Osteoblast (primary cell): ENCODE measurements at regions not wholly inside any gene's neighbourhood (a gene's known extent, or its start where the extent isn't known, plus 50 kb on each side); places are given as distances from the start of the nearest gene placed in this dataset.

Source experiments
- DNase-seq: peaks from one replicate; pipeline ENCODE4 v3.0.0; 2011; ENCODE audit warnings: low spot score, mixed read lengths; ENCODE audit not compliant: insufficient read length; ENCODE audit errors: missing footprints
- H2AFZ ChIP-seq: 2 replicates; pipeline ENCODE4 v1.6.0; 2011; ENCODE audit warnings: mild to moderate bottlenecking, low read length
- H3K27ac ChIP-seq: 2 replicates; pipeline ENCODE4 v1.5.1; 2011; ENCODE audit warnings: mild to moderate bottlenecking, low read depth, low read length, moderate library complexity
- H3K27me3 ChIP-seq: 2 replicates; pipeline ENCODE4 v1.6.0; 2012; ENCODE audit warnings: mild to moderate bottlenecking, control low read depth, inconsistent platforms, low read length, moderate library complexity; ENCODE audit not compliant: insufficient read depth
- H3K36me3 ChIP-seq: 2 replicates; pipeline ENCODE4 v1.5.1; 2011; ENCODE audit warnings: mild to moderate bottlenecking, low read length, control low read depth, moderate library complexity; ENCODE audit not compliant: insufficient read depth
- H3K4me1 ChIP-seq: 2 replicates; pipeline ENCODE4 v1.5.1; 2011; ENCODE audit warnings: mild to moderate bottlenecking, low read length, control low read depth, moderate library complexity; ENCODE audit not compliant: insufficient read depth
- H3K4me2 ChIP-seq: 2 replicates; pipeline ENCODE4 v1.6.0; 2011; ENCODE audit warnings: mild to moderate bottlenecking, low read length; ENCODE audit not compliant: insufficient read depth
- H3K4me3 ChIP-seq: fragments of 200-600 bp; sonication (generic); 3 replicates; pipeline ENCODE4 v1.5.1; 2012; ENCODE audit warnings: mild to moderate bottlenecking, low read length, inconsistent platforms; ENCODE audit not compliant: insufficient read depth
- H3K79me2 ChIP-seq: 2 replicates; pipeline ENCODE4 v1.6.0; 2012; ENCODE audit warnings: mild to moderate bottlenecking, low read length, control low read depth, inconsistent platforms; ENCODE audit not compliant: insufficient read depth
- H3K9me3 ChIP-seq: 2 replicates; pipeline ENCODE4 v1.5.1; 2011; ENCODE audit warnings: low read depth, low read length, control low read depth
- H4K20me1 ChIP-seq: 2 replicates; pipeline ENCODE4 v1.6.0; 2012; ENCODE audit warnings: mild to moderate bottlenecking, low read length, control low read depth; ENCODE audit not compliant: insufficient read depth
- CTCF ChIP-seq: IDR thresholded peaks from 2 replicates; pipeline ENCODE4 v1.5.1; 2011; ENCODE audit warnings: mild to moderate bottlenecking, low read depth, low read length, moderate library complexity; ENCODE audit errors: extremely low read depth

- peak; percentile 30 for DNase-seq
- H3K9me3 ChIP-seq: no peaks in the 10 kb centered on the region
- TF ChIP-seq CTCF: peak; percentile 55
- H4K20me1 ChIP-seq: no peaks in the 10 kb centered on the region
- no peak overlapping the region for H3K27ac ChIP-seq
- H3K4me2 ChIP-seq: no peak overlapping the region
- no peaks in the 10 kb centered on the region for H3K4me1 ChIP-seq
- no peak overlapping the region for H2AFZ ChIP-seq
- H3K79me2 ChIP-seq: no peaks in the 10 kb centered on the region
- H3K27me3 ChIP-seq: no peaks in the 10 kb centered on the region
- H3K4me3 ChIP-seq: no peak overlapping the region
- no peaks in the 10 kb centered on the region for H3K36me3 ChIP-seq
Measured at GRCh38 chr10:59465088-59465487, 102.7 kb upstream of the FAM13C start.

GRCh38 chr10:59464483-59464882 lies 102.1 kb upstream of the FAM13C start:
- H3K27ac ChIP-seq: no peak overlapping the region
- H2AFZ ChIP-seq: no peak overlapping the region
- TF ChIP-seq CTCF: no peak
- H3K27me3 ChIP-seq: no peaks in the 10 kb centered on the region
- H3K4me1 ChIP-seq: no peaks in the 10 kb centered on the region
- H3K4me2 ChIP-seq: no peak overlapping the region
- H4K20me1 ChIP-seq: no peaks in the 10 kb centered on the region
- H3K79me2 ChIP-seq: no peaks in the 10 kb centered on the region
- no peaks in the 10 kb centered on the region for H3K9me3 ChIP-seq
- no peak overlapping the region for H3K4me3 ChIP-seq
- no peaks in the 10 kb centered on the region for H3K36me3 ChIP-seq
- DNase-seq: no peak

- no peaks in the 10 kb centered on the region for H3K9me3 ChIP-seq
- H3K4me3 ChIP-seq: no peak overlapping the region
- H3K4me1 ChIP-seq: no peaks in the 10 kb centered on the region
- H4K20me1 ChIP-seq: no peaks in the 10 kb centered on the region
- no peak overlapping the region for H2AFZ ChIP-seq
- no peak for TF ChIP-seq CTCF
- no peak overlapping the region for H3K4me2 ChIP-seq
- no peaks in the 10 kb centered on the region for H3K27me3 ChIP-seq
- H3K27ac ChIP-seq: no peak overlapping the region
- no peaks in the 10 kb centered on the region for H3K79me2 ChIP-seq
- no peak for DNase-seq
- no peaks in the 10 kb centered on the region for H3K36me3 ChIP-seq
Measured at GRCh38 chr10:59463909-59464308, 101.6 kb upstream of the FAM13C start.

DNA sequence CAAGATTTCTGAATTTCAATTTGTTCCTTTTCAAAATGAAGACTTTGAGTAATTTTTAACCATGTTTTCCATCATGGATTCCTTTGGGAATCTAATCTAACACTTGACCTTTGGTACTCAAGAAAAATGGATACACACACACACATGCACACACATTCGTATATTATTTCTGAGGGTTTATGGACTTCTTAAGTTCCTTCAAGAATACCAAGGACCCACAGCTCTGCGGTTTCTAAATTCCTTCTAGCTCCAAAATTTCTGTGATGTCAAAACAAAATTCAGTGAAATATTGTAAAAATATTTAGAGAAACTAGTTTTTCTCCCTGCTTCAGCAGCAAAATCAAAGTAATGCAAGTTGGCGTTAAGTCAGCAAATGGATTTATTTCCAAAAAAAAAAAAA lies 98.3 kb upstream of the FAM13C start:
- TF ChIP-seq CTCF: no peak
- Histone ChIP-seq H2AFZ (peak overlapping the region; percentile 16), H3K27ac (no peak overlapping the region), H3K4me2 (no peak overlapping the region), H3K9me3 (no peaks in the 10 kb centered on the region), H3K36me3 (no peaks in the 10 kb centered on the region), H4K20me1 (no peaks in the 10 kb centered on the region), H3K27me3 (no peaks in the 10 kb centered on the region), H3K4me1 (no peaks in the 10 kb centered on the region), H3K79me2 (no peaks in the 10 kb centered on the region), H3K4me3 (no peak overlapping the region)
- DNase-seq: no peak
